A673 (cell line): ENCODE measurements at regions not wholly inside any gene's neighbourhood (a gene's known extent, or its start where the extent isn't known, plus 50 kb on each side); places are given as distances from the start of the nearest gene placed in this dataset.
"Not testable (repeated sequence)": the region's sequence is repeated elsewhere in the genome, so short reads cannot be mapped to it uniquely, and the experiment has no call there.

ENCODE experiments used
- BruUV-seq: library from RNA; stranded (reverse); fragments of 400-500 nt; replicated peaks from 2 replicates; lab custom pipeline; 2021; lab: Mats Ljungman, UMichigan
- CTCF ChIA-PET: fragments of 300-600 bp; sonication (Branson Sonifier 250); formaldehyde crosslinking; loops from one replicate; lab custom pipeline; 2022; ENCODE audit warnings: antibody characterized with exemption; lab: Charles Lee
- POLR2A ChIA-PET: fragments of 300-600 bp; sonication (Branson Sonifier 250); formaldehyde crosslinking; loops from one replicate; lab custom pipeline; 2022; ENCODE audit warnings: antibody characterized with exemption; ENCODE audit not compliant: low non-redundant PET; lab: Charles Lee
- DNase-seq: peaks from one replicate; pipeline ENCODE4 v3.0.0-alpha.2; 2015; ENCODE audit warnings: low spot score
- H3K27ac ChIP-seq: fragments of 200-600 bp; sonication (generic); 2 replicates; pipeline ENCODE4 v1.5.1; 2016; ENCODE audit warnings: mixed run types, low read depth, mild to moderate bottlenecking, mixed read lengths, antibody characterized with exemption, low read length; ENCODE audit not compliant: poor library complexity, severe bottlenecking
- H3K27me3 ChIP-seq: fragments of 200-600 bp; sonication (generic); replicated peaks from 2 replicates; pipeline ENCODE4 v1.6.1; 2017; ENCODE audit warnings: mixed run types, low read depth, mild to moderate bottlenecking, mixed read lengths, antibody characterized with exemption, low read length; ENCODE audit not compliant: insufficient read depth, poor library complexity
- H3K36me3 ChIP-seq: fragments of 200-600 bp; sonication (generic); 2 replicates; pipeline ENCODE4 v1.6.1; 2016; ENCODE audit warnings: mixed run types, mild to moderate bottlenecking, mixed read lengths, antibody characterized with exemption, low read length; ENCODE audit not compliant: insufficient read depth, poor library complexity, severe bottlenecking
- H3K4me1 ChIP-seq: fragments of 200-600 bp; sonication (generic); 2 replicates; pipeline ENCODE4 v1.6.1; 2017; ENCODE audit warnings: mixed run types, mild to moderate bottlenecking, mixed read lengths, antibody characterized with exemption, low read length; ENCODE audit not compliant: insufficient read depth, poor library complexity, severe bottlenecking
- H3K4me3 ChIP-seq: fragments of 200-600 bp; sonication (generic); 2 replicates; pipeline ENCODE4 v1.5.1; 2016; ENCODE audit warnings: low read depth, mixed run types, mild to moderate bottlenecking, mixed read lengths, low read length; ENCODE audit not compliant: poor library complexity, severe bottlenecking
- H3K9me3 ChIP-seq: fragments of 200-600 bp; sonication (generic); 2 replicates; pipeline ENCODE4 v1.6.1; 2016; ENCODE audit warnings: mixed run types, low read depth, mild to moderate bottlenecking, mixed read lengths, antibody characterized with exemption, low read length; ENCODE audit not compliant: poor library complexity, severe bottlenecking
- EZH2 ChIP-seq: fragments of 200-600 bp; sonication (generic); IDR thresholded peaks from 2 replicates; pipeline ENCODE4 v1.6.1; 2017; ENCODE audit warnings: borderline replicate concordance, low read depth, mild to moderate bottlenecking, mixed read lengths, antibody characterized with exemption, low read length; ENCODE audit not compliant: poor library complexity, severe bottlenecking
- intact Hi-C: fragments of 100-400 bp; cut with micrococcal nuclease; formaldehyde crosslinking; loops from one replicate; pipeline ENCODE4 v1.10.0; 2022; ENCODE audit not compliant: unreplicated experiment
- TF ChIP-seq, protein P1 (sequence below): fragments of 300-800, 200-600 bp; sonication (generic); conservative IDR thresholded peaks from 2 replicates; pipeline ENCODE4 v1.5.1; 2017; ENCODE audit warnings: low read depth, mild to moderate bottlenecking, antibody characterized with exemption, low read length, moderate library complexity, mixed read lengths

DNA sequence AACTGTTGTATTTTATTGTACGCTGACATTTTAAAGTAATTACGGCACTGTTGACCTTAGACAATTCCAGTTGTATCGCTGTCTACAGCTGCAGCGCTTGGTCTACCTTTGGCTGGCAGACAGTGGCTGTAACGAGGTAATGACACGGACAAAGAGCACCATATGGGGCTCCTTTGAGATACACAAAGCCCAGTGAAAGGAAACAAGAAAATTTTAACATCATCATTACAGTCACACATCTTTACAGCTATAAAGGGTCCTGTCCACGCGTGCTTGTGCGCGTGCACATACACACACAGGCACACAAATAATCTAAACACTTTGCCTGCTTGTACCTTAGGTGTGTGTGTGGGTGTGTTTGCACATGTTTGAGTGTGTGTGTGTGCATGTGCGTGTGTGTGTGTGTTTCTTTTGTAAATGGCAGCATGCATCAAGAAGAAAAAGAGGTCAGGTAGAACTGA is 946.0 kb downstream of the NR2F1-AS1 start:
- ChIA-PET POLR2A (no interaction called here), CTCF (no interaction called here)
- no peaks in the 10 kb centered on the region for H3K27me3 ChIP-seq
- intact Hi-C loops = no loop called here
- H3K4me3 ChIP-seq = no peak overlapping the region
- TF ChIP-seq, protein P1, sequence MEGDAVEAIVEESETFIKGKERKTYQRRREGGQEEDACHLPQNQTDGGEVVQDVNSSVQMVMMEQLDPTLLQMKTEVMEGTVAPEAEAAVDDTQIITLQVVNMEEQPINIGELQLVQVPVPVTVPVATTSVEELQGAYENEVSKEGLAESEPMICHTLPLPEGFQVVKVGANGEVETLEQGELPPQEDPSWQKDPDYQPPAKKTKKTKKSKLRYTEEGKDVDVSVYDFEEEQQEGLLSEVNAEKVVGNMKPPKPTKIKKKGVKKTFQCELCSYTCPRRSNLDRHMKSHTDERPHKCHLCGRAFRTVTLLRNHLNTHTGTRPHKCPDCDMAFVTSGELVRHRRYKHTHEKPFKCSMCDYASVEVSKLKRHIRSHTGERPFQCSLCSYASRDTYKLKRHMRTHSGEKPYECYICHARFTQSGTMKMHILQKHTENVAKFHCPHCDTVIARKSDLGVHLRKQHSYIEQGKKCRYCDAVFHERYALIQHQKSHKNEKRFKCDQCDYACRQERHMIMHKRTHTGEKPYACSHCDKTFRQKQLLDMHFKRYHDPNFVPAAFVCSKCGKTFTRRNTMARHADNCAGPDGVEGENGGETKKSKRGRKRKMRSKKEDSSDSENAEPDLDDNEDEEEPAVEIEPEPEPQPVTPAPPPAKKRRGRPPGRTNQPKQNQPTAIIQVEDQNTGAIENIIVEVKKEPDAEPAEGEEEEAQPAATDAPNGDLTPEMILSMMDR = no peak
- no peak for TF ChIP-seq EZH2
- DNase-seq = no peak
- no peaks in the 10 kb centered on the region for H3K36me3 ChIP-seq
- BruUV-seq = no TSS peak
- H3K9me3 ChIP-seq = no peaks in the 10 kb centered on the region
- H3K27ac ChIP-seq = no peak overlapping the region
- H3K4me1 ChIP-seq = no peaks in the 10 kb centered on the region

DNA sequence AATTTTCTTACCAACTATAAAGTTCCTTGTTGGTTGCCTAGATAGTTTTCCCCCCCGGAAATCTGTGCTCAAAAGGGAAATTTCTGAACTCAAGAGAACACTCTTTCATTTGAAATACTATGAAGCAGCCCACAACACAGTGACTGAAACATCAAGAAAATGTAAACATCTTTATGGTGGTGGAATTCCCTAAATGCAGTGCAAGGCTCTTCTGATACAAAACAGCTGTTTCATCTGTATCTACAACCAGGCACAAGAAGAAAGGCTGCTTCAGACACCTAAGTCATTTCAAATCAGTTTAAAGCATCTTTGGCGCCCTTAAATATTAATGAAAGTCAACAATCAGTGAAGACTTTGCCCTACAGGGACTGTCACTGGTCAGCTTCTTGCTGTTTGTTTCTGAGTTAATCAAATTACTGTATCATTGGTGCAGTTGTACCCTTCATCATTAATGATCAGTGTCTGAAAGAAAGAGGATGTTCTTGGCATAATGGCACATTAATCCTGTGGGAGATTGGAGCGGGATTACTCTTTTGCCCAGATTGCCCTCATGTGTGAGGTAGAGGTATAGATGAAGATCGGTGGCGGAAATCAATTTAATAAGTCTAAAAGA is 947.0 kb downstream of the NR2F1-AS1 start:
- H3K36me3 ChIP-seq = no peaks in the 10 kb centered on the region
- ChIA-PET POLR2A (no interaction called here), CTCF (no interaction called here)
- no peaks in the 10 kb centered on the region for H3K27me3 ChIP-seq
- intact Hi-C loops = no loop called here
- H3K9me3 ChIP-seq = no peaks in the 10 kb centered on the region
- no peak overlapping the region for H3K4me3 ChIP-seq
- BruUV-seq = no TSS peak
- no peaks in the 10 kb centered on the region for H3K4me1 ChIP-seq
- no peak overlapping the region for H3K27ac ChIP-seq
- TF ChIP-seq, protein P1 = no peak
- TF ChIP-seq EZH2 = no peak
- no peak for DNase-seq

DNA sequence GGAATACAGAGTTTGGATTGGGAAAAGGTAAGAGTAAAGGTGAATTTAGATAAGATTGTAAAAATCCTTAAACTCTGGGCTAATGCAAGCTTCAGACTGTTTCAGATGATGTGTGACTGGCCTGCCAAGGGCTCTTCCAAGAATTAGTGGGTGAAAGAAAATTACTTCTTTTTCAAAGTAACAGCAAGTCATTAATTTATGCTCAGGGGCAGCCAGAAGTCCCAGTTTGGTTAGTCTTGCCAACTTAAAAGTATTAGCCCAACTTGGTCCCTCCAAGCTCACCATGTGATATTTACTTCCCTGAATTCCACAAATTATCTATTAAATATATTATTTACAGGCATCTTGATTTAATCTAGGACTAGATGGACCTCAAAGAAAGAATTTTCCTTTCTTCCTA is 947.8 kb downstream of the NR2F1-AS1 start:
- Histone ChIP-seq H3K9me3 (no peaks in the 10 kb centered on the region), H3K4me1 (no peaks in the 10 kb centered on the region), H3K27me3 (no peaks in the 10 kb centered on the region), H3K36me3 (no peaks in the 10 kb centered on the region), H3K4me3 (no peak overlapping the region), H3K27ac (no peak overlapping the region)
- ChIA-PET POLR2A (no interaction called here), CTCF (no interaction called here)
- BruUV-seq = no TSS peak
- intact Hi-C loops = no loop called here
- TF ChIP-seq EZH2 = no peak
- TF ChIP-seq, protein P1 = no peak
- DNase-seq = no peak

DNA sequence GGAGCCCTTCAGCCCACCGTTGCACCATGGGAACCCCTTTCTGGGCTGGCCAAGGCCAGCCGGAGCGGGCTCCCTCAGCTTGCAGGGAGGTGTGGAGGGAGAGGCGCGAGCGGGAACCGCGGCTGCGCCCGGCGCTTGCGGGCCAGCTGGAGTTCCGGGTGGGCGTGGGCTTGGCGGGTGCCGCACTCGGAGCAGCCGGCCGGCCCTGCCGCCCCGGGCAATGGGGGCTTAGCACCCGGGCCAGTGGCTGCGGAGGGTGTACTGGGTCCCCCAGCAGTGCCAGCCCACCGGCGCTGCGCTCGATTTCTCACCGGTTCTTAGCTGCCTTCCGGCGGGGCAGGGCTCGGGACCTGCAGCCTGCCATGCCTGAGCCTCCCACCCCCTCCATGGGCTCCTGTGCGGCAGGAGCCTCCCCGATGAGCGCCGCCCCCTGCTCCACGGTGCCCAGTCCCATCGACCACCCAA is 949.8 kb downstream of the NR2F1-AS1 start:
- H3K4me1 ChIP-seq, POLR2A ChIA-PET, H3K36me3 ChIP-seq, H3K9me3 ChIP-seq, intact Hi-C loops, CTCF ChIA-PET, DNase-seq, H3K4me3 ChIP-seq, H3K27me3 ChIP-seq, BruUV-seq, H3K27ac ChIP-seq: not testable (repeated sequence)
